NT2/D1 (cell line): ENCODE measurements at regions not wholly inside any gene's neighbourhood (a gene's known extent, or its start where the extent isn't known, plus 50 kb on each side); places are given as distances from the start of the nearest gene placed in this dataset.

ENCODE experiments used
- SUZ12 ChIP-seq: IDR thresholded peaks from 2 replicates; pipeline ENCODE4 v1.6.1; 2011; ENCODE audit not compliant: insufficient read length, insufficient read depth; ENCODE audit errors: extremely low read depth
- YY1 ChIP-seq: IDR thresholded peaks from 2 replicates; pipeline ENCODE4 v1.6.1; 2011; ENCODE audit not compliant: insufficient read length, insufficient read depth

DNA sequence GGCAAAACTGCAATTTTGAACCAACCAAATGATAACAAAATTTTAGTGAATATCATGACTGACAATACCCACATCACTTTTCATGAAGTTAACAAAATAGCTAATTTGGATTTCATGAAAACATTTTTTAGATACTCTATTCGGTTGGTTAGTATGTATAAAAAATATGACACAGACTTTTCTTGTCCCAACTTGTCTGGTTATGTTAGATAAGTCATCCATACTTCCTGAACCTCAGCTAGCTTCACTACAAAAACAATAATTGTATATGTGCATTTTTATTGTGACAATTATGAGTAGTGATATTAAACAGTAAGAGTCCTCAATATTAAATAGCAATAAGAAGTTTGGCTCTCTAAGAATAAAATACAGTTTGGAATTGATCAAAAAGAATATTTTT lies 408.1 kb upstream of the DSEL start:
- TF ChIP-seq SUZ12 (no peak), YY1 (no peak)
